ENCODE measurements at regions not wholly inside any gene's neighbourhood (a gene's known extent, or its start where the extent isn't known, plus 50 kb on each side); places are given as distances from the start of the nearest gene placed in this dataset.
A peak's percentile ranks its signal among the peaks of the same experiment; 100 is the strongest.

DNA sequence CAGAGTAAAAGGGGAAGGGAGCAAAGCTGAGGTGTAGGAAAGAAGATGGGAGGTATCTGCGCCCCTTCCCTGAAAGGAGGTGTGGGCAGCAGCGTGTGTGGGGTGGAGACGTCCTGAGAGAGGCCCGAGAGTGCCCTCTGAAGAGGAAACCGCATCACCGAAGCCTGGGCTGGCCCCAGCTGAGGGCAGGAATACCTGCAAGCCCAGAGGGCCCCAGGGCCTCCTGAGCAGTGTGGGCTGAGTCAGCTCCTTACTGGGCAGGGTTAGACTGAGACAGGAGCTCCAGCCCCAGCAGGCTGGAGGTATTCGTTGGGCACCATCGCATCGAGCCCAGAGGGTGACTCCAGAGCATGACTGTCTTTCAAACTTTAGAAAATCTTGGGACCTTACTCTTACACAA is 534.0 kb upstream of the B3GAT1 start:
- Histone ChIP-seq H3K27me3 (no peaks in the 10 kb centered on the region), H3K4me2 (no peak overlapping the region), H3K9ac (no peak overlapping the region), H2AFZ (replicated peaks) (no peak overlapping the region), H3K27ac (no peak overlapping the region), H3K79me2 (ENCODE audit: low read depth) (no peaks in the 10 kb centered on the region), H3K9me3 (ENCODE audit: low read depth) (no peaks in the 10 kb centered on the region), H4K20me1 (ENCODE audit: low read depth) (no peaks in the 10 kb centered on the region), H3K36me3 (no peaks in the 10 kb centered on the region), H3K4me1 (peaks cover 5% of the 10 kb centered on the region), H3K4me3 (no peak overlapping the region), H3F3A (ENCODE audit: low read depth) (no peaks in the 10 kb centered on the region)
- H3K27me3 Mint-ChIP-seq (ENCODE audit: insufficient read depth, low read depth): peaks cover 2% of the 10 kb centered on the region
- peak overlapping the region; percentile 33 for H3K27ac Mint-ChIP-seq
- no peaks in the 10 kb centered on the region for H3K9me3 Mint-ChIP-seq
- DNase-seq (ENCODE audit: low spot score): no peak
- TF ChIP-seq EZH2phosphoT487 (IDR thresholded peaks at IDR 0.05): no peak
- TF ChIP-seq EZH2 (IDR thresholded peaks at IDR 0.05): no peak
- TF ChIP-seq, protein P1, sequence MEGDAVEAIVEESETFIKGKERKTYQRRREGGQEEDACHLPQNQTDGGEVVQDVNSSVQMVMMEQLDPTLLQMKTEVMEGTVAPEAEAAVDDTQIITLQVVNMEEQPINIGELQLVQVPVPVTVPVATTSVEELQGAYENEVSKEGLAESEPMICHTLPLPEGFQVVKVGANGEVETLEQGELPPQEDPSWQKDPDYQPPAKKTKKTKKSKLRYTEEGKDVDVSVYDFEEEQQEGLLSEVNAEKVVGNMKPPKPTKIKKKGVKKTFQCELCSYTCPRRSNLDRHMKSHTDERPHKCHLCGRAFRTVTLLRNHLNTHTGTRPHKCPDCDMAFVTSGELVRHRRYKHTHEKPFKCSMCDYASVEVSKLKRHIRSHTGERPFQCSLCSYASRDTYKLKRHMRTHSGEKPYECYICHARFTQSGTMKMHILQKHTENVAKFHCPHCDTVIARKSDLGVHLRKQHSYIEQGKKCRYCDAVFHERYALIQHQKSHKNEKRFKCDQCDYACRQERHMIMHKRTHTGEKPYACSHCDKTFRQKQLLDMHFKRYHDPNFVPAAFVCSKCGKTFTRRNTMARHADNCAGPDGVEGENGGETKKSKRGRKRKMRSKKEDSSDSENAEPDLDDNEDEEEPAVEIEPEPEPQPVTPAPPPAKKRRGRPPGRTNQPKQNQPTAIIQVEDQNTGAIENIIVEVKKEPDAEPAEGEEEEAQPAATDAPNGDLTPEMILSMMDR (IDR thresholded peaks at IDR 0.05): no peak
- no peak overlapping the region for H3K4me3 Mint-ChIP-seq
- peaks cover 54% of the 10 kb centered on the region for H3K4me1 Mint-ChIP-seq
- no peaks in the 10 kb centered on the region for H3K36me3 Mint-ChIP-seq

DNA sequence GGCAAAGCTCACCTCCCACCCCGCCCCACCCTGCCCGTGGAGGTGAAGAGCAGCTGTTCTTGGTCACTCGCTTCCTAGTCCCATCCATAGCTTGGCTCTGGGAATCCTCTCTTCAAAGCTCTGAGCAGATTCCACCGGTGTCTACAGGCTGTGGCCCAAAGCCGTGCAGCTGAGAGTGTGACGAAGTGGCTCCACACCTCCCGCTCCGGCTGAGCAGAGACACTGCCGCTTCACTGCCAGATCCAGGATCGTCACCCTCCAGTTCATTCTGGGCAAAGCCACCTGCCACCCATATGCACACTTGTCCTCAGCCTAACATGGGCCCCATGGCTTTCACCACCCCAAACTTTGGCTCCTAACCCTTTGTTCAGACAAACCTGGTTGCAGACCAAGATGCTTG is 532.9 kb upstream of the B3GAT1 start:
- peaks cover 57% of the 10 kb centered on the region for H3K4me1 Mint-ChIP-seq
- Histone ChIP-seq H3F3A (ENCODE audit: low read depth) (no peaks in the 10 kb centered on the region), H4K20me1 (ENCODE audit: low read depth) (no peaks in the 10 kb centered on the region), H3K4me2 (no peak overlapping the region), H3K4me3 (no peak overlapping the region), H2AFZ (replicated peaks) (no peak overlapping the region), H3K27me3 (no peaks in the 10 kb centered on the region), H3K36me3 (no peaks in the 10 kb centered on the region), H3K27ac (no peak overlapping the region), H3K79me2 (ENCODE audit: low read depth) (no peaks in the 10 kb centered on the region), H3K9ac (no peak overlapping the region), H3K4me1 (peaks cover 2% of the 10 kb centered on the region), H3K9me3 (ENCODE audit: low read depth) (no peaks in the 10 kb centered on the region)
- TF ChIP-seq EZH2phosphoT487 (IDR thresholded peaks at IDR 0.05) (no peak), EZH2 (IDR thresholded peaks at IDR 0.05) (no peak)
- TF ChIP-seq, protein P1 (IDR thresholded peaks at IDR 0.05): no peak
- no peak overlapping the region for H3K27ac Mint-ChIP-seq
- H3K4me3 Mint-ChIP-seq: peak overlapping the region; percentile 30
- H3K36me3 Mint-ChIP-seq: no peaks in the 10 kb centered on the region
- H3K27me3 Mint-ChIP-seq (ENCODE audit: insufficient read depth, low read depth): peaks cover 4% of the 10 kb centered on the region
- no peaks in the 10 kb centered on the region for H3K9me3 Mint-ChIP-seq
- DNase-seq (ENCODE audit: low spot score): no peak

DNA sequence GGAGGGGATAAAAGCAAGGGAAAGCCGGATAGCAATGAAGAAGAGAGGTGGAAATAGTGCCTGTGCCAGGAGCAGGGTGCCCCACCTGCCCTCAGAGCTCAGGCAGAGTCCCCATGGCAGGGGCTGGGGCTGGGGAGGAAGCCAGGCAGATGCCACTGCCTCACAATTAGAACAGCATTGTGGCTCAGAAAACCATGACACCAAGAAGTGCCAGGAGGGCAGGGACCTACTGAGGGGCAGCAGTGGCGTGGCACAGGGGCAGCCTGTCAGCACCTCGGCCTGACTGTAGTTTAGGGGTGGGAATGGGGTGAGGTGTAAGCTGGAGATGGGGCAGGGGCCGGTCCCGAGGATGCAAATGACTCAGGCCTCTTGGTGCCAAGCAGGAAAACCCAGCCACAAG is 532.1 kb upstream of the B3GAT1 start:
- no peak for DNase-seq (ENCODE audit: low spot score)
- no peak overlapping the region for H3K27ac ChIP-seq
- no peaks in the 10 kb centered on the region for H4K20me1 ChIP-seq (ENCODE audit: low read depth)
- H3K4me1 ChIP-seq: peaks cover 11% of the 10 kb centered on the region
- no peaks in the 10 kb centered on the region for H3K36me3 Mint-ChIP-seq
- H3K27me3 Mint-ChIP-seq (ENCODE audit: insufficient read depth, low read depth): peaks cover 4% of the 10 kb centered on the region
- H3K9me3 ChIP-seq (ENCODE audit: low read depth): no peaks in the 10 kb centered on the region
- H3K4me1 Mint-ChIP-seq: peaks cover 64% of the 10 kb centered on the region
- H3K4me2 ChIP-seq: no peak overlapping the region
- no peaks in the 10 kb centered on the region for H3K27me3 ChIP-seq
- no peak overlapping the region for H3K4me3 ChIP-seq
- no peak overlapping the region for H3K9ac ChIP-seq
- H3F3A ChIP-seq (ENCODE audit: low read depth): no peaks in the 10 kb centered on the region
- no peaks in the 10 kb centered on the region for H3K79me2 ChIP-seq (ENCODE audit: low read depth)
- TF ChIP-seq EZH2 (IDR thresholded peaks at IDR 0.05) (no peak), EZH2phosphoT487 (IDR thresholded peaks at IDR 0.05) (no peak)
- TF ChIP-seq, protein P1 (IDR thresholded peaks at IDR 0.05): no peak
- no peak overlapping the region for H3K4me3 Mint-ChIP-seq
- no peaks in the 10 kb centered on the region for H3K9me3 Mint-ChIP-seq
- H3K27ac Mint-ChIP-seq: no peak overlapping the region
- no peaks in the 10 kb centered on the region for H3K36me3 ChIP-seq
- no peak overlapping the region for H2AFZ ChIP-seq (replicated peaks)
